Gastrocnemius medialis (tissue), 4 donors: ENCODE measurements at regions not wholly inside any gene's neighbourhood (a gene's known extent, or its start where the extent isn't known, plus 50 kb on each side); places are given as distances from the start of the nearest gene placed in this dataset.

Source experiments
- ATAC-seq, 2 donors: fragments of 150-250 bp; one replicate each; pipeline ENCODE4 v1.9.1; 2016
- DNase-seq, 2 donors: peaks; one replicate each; pipeline ENCODE4 v3.0.0-alpha.2; 2019
- H3K27ac ChIP-seq, 4 donors: fragments of 200-600 bp; sonication (generic); 1 replicate in 1 of 4; 2 replicates in 3 of 4; pipeline ENCODE4 v1.5.1; 2016 to 2018; ENCODE audit warnings: mild to moderate bottlenecking in 2 of 4, moderate library complexity in 1 of 4
- H3K27me3 ChIP-seq, 3 donors: fragments of 200-600 bp; sonication (generic) in 2 of 3; 1 replicate in 1 of 3; 2 replicates in 2 of 3; pipeline versions ENCODE4 v1.5.1 to v1.6.0; 2016 to 2019; ENCODE audit warnings: mild to moderate bottlenecking in 1 of 3, moderate library complexity in 1 of 3
- H3K36me3 ChIP-seq, 2 donors: fragments of 200-600 bp; sonication (generic) in 1 of 2; one replicate each; pipeline ENCODE4 v1.5.1; 2017 to 2018
- H3K4me1 ChIP-seq, 2 donors: fragments of 200-600 bp; sonication (generic) in 1 of 2; one replicate each; pipeline ENCODE4 v1.5.1; 2016 to 2017; ENCODE audit warnings: mild to moderate bottlenecking in 2 of 2
- H3K4me3 ChIP-seq, 4 donors: fragments of 200-600 bp; sonication (generic) in 3 of 4; 1 replicate in 1 of 4; 2 replicates in 3 of 4; pipeline ENCODE4 v1.5.1; 2016 to 2019; ENCODE audit warnings: mild to moderate bottlenecking in 2 of 4
- H3K9me3 ChIP-seq, 3 donors: fragments of 200-600 bp; sonication (generic) in 2 of 3; 1 replicate in 1 of 3; 2 replicates in 2 of 3; pipeline ENCODE4 v1.5.1; 2016 to 2019
- POLR2A ChIP-seq, 2 donors: fragments of 450-650 bp; IDR thresholded peaks; one replicate each; pipeline ENCODE4 v1.6.1; 2017; ENCODE audit warnings: antibody characterized with exemption in 2 of 2, mild to moderate bottlenecking in 2 of 2, moderate library complexity in 2 of 2
- in situ Hi-C, 4 donors: fragments of 200-750 bp; cut with MboI; loops; one replicate each; pipeline versions ENCODE4 v1.15.0 to v1.8.0; 2017; ENCODE audit warnings: low sequenced_read_pairs in 4 of 4
- intact Hi-C: fragments of 100-400 bp; cut with DNase I; formaldehyde crosslinking; loops from one replicate; pipeline ENCODE4 v1.15.1; 2023; ENCODE audit warnings: low total_unique reads
- TF ChIP-seq, protein P1 (sequence below), 5 experiments: fragments of 450-650 bp in 3 of 5; fragments of 200-600 bp in 2 of 5; sonication (generic) in 2 of 5; IDR thresholded peaks in 4 of 5; conservative IDR thresholded peaks in 1 of 5; 1 replicate in 4 of 5; 2 replicates in 1 of 5; pipeline ENCODE4 v1.5.1; 2016 to 2019; ENCODE audit warnings: antibody characterized with exemption in 5 of 5, mild to moderate bottlenecking in 3 of 5, moderate library complexity in 3 of 5

DNA sequence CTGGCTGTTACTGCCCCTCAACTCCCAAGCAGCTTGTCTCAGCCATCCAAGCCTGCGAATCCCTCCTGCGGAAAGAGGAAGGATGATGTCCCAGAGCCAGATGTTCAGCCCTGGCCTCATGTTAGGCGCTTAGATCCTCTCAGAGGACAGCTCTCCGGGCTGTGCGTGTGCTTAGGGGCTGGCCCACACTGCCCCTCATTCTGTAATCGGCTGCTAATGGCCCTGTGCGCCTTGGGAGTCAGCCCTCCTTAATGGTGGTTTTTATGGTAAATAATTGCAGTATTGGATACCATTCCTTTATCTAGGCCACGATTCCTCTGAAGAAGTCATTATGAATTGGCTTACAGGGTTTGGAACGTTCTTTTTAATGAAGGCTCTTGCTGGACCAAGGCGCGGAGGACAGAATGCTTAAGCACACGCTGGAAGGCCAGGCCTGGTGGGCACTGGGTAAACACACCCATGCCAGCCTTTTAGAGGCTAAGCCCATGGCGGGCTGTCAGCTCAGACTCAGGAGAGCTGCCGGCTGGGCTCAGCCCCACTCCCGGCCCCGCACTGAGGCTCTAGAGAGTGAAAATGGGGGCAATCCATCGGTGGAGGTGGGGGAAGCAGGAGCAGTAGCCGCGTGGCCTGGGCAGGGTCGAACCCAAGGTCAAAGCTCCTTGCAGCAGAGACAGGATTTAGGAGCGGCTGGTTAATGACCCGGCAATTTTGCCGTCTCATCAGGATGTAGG is 1157.5 kb downstream of the BRD1 start:
- ATAC-seq, result no peak
- H3K27ac ChIP-seq, result no peak overlapping the region
- H3K9me3 ChIP-seq, result no peaks in the 10 kb centered on the region
- no peaks in the 10 kb centered on the region for H3K27me3 ChIP-seq
- H3K4me1 ChIP-seq, result no peaks in the 10 kb centered on the region
- intact Hi-C loops (no loop called here), in situ Hi-C loops (no loop called here)
- no peak for TF ChIP-seq POLR2A (IDR thresholded peaks at IDR 0.05)
- TF ChIP-seq, protein P1, sequence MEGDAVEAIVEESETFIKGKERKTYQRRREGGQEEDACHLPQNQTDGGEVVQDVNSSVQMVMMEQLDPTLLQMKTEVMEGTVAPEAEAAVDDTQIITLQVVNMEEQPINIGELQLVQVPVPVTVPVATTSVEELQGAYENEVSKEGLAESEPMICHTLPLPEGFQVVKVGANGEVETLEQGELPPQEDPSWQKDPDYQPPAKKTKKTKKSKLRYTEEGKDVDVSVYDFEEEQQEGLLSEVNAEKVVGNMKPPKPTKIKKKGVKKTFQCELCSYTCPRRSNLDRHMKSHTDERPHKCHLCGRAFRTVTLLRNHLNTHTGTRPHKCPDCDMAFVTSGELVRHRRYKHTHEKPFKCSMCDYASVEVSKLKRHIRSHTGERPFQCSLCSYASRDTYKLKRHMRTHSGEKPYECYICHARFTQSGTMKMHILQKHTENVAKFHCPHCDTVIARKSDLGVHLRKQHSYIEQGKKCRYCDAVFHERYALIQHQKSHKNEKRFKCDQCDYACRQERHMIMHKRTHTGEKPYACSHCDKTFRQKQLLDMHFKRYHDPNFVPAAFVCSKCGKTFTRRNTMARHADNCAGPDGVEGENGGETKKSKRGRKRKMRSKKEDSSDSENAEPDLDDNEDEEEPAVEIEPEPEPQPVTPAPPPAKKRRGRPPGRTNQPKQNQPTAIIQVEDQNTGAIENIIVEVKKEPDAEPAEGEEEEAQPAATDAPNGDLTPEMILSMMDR (IDR thresholded peaks at IDR 0.05 in 4 of 5, conservative IDR thresholded peaks at IDR 0.05 in 1 of 5), result no peak
- DNase-seq, result no peak
- no peak overlapping the region for H3K4me3 ChIP-seq
- H3K36me3 ChIP-seq, result no peaks in the 10 kb centered on the region

DNA sequence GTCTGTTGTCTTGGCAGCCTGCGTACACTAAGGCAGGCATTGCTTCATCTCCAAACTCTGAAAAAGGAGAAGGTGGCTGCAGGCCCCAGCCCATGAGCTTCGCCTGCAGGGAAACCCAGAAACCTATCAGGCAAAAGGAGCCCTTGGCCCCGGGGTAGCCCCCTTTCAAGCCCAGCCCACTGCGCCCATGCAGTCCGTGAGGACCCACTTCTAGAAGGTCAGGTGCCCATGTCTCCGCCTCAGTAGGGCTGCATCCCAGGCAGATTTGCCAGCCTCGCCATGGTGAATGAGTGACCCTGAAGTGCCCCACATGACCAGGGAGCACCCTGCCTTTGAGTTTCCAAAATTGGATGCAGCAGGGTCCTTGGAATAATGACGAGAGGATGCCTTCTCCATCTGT is 1158.4 kb downstream of the BRD1 start:
- H3K9me3 ChIP-seq, result no peaks in the 10 kb centered on the region
- no peak overlapping the region for H3K27ac ChIP-seq
- H3K36me3 ChIP-seq, result no peaks in the 10 kb centered on the region
- H3K4me3 ChIP-seq, result no peak overlapping the region
- in situ Hi-C loops (no loop called here), intact Hi-C loops (no loop called here)
- ATAC-seq, result no peak
- TF ChIP-seq POLR2A (IDR thresholded peaks at IDR 0.05), result no peak
- TF ChIP-seq, protein P1 (IDR thresholded peaks at IDR 0.05 in 4 of 5, conservative IDR thresholded peaks at IDR 0.05 in 1 of 5), result no peak
- no peak for DNase-seq
- no peaks in the 10 kb centered on the region for H3K27me3 ChIP-seq
- no peaks in the 10 kb centered on the region for H3K4me1 ChIP-seq

DNA sequence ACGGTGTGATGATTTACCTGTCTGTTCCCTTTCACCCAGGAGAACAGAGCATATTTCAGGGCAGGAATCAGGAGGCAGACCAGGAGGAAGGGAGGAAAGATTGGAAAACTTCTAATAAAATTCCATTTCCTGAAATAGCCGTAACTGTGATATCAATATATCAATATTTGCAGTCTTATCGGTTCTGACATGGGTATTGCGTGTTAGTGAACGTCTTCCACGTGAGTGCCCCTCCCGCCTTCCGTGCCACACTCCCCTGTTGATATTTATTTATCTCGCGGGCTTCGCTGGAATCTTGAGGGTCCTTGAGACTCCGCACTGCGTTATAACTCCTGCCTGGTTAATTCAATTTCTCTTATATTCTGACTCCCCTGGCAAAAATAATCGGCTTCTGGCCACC is 1160.4 kb downstream of the BRD1 start:
- H3K4me3 ChIP-seq, result no peak overlapping the region
- no peak for DNase-seq
- intact Hi-C loops (no loop called here), in situ Hi-C loops (no loop called here)
- H3K27me3 ChIP-seq, result no peaks in the 10 kb centered on the region
- no peak for ATAC-seq
- TF ChIP-seq, protein P1 (IDR thresholded peaks at IDR 0.05 in 4 of 5, conservative IDR thresholded peaks at IDR 0.05 in 1 of 5), result no peak
- no peak for TF ChIP-seq POLR2A (IDR thresholded peaks at IDR 0.05)
- no peak overlapping the region for H3K27ac ChIP-seq
- H3K9me3 ChIP-seq, result no peaks in the 10 kb centered on the region
- H3K36me3 ChIP-seq, result no peaks in the 10 kb centered on the region
- no peaks in the 10 kb centered on the region for H3K4me1 ChIP-seq

DNA sequence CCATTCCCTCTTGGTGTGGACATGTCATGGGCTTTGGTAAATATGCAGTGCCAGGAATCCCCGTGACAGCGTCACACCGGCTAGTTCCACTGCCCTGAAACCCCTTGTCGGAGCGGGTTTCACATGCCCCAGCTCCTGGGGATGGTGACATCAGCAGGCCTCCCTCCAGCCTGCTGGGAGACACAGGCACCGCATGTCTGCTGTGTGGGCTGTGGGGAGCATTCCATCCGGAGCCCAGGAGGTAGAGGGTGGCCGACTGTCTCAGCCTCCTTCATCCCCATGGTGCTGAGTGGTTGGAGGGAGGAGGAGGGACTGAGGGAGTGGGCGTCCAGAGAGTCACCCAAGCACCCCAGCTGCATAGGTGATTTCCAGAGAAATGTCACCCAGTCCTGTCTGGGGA is 1161.1 kb downstream of the BRD1 start:
- H3K27me3 ChIP-seq, result no peaks in the 10 kb centered on the region
- intact Hi-C loops (no loop called here), in situ Hi-C loops (no loop called here)
- no peak for TF ChIP-seq POLR2A (IDR thresholded peaks at IDR 0.05)
- TF ChIP-seq, protein P1 (IDR thresholded peaks at IDR 0.05 in 4 of 5, conservative IDR thresholded peaks at IDR 0.05 in 1 of 5), result no peak
- H3K36me3 ChIP-seq, result no peaks in the 10 kb centered on the region
- no peak for ATAC-seq
- H3K9me3 ChIP-seq, result no peaks in the 10 kb centered on the region
- no peaks in the 10 kb centered on the region for H3K4me1 ChIP-seq
- no peak for DNase-seq
- no peak overlapping the region for H3K4me3 ChIP-seq
- H3K27ac ChIP-seq, result no peak overlapping the region
